HUES64 (cell line): ENCODE measurements at regions not wholly inside any gene's neighbourhood (a gene's known extent, or its start where the extent isn't known, plus 50 kb on each side); places are given as distances from the start of the nearest gene placed in this dataset.

Experiments used
- H3K27ac ChIP-seq: 2 replicates; pipeline ENCODE4 v1.7.0; 2013; ENCODE audit warnings: low read depth, low read length, inconsistent platforms
- H3K27me3 ChIP-seq: 2 replicates; pipeline ENCODE4 v1.6.1; 2013; ENCODE audit warnings: mild to moderate bottlenecking, low read length; ENCODE audit not compliant: insufficient read depth
- H3K36me3 ChIP-seq: 2 replicates; pipeline ENCODE4 v1.6.1; 2013; ENCODE audit warnings: mild to moderate bottlenecking, low read length; ENCODE audit not compliant: insufficient read depth
- H3K4me1 ChIP-seq: 2 replicates; pipeline ENCODE4 v1.6.1; 2013; ENCODE audit warnings: mild to moderate bottlenecking, low read length, moderate library complexity; ENCODE audit not compliant: insufficient read depth
- H3K4me3 ChIP-seq: 2 replicates; pipeline ENCODE4 v1.5.1; 2013; ENCODE audit warnings: mild to moderate bottlenecking, low read length, moderate library complexity
- H3K9ac ChIP-seq: 2 replicates; pipeline ENCODE4 v1.6.1; 2013; ENCODE audit warnings: mild to moderate bottlenecking, low read depth, low read length
- H3K9me3 ChIP-seq: 2 replicates; pipeline ENCODE4 v1.6.1; 2013; ENCODE audit warnings: low read depth, low read length; ENCODE audit not compliant: insufficient read depth
- WGBS: fragments of 150-250, 120-280 bp; methylation state at CpG from one replicate; pipeline ENCODE4 v1.1.7; 2013; ENCODE audit warnings: missing lambda C conversion rate; 5-methylcytosine and 5-hydroxymethylcytosine counted together

DNA sequence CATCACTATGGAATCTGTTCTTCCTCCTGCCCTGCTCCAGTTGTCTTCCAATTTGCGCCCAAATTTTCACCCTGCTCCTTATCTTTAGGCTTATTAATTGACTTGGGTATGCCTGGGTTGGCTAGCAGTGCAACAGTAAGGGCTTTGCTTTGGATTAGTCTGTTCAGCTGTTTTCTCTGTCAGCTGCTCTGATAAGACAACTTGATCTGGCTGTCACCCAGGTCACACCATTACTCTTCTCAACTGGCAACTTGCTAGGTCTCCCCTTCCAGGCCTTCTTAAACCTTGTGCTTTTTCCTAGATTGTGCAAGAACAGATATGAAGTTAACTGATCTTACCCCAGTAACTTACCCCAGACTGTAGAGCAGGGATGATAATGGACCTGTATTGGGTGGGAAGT is 357.8 kb upstream of the LARGE1 start:
- WGBS = 62% methylated on average over 1 of the region's 1 CpG
- Histone ChIP-seq H3K27ac (no peak overlapping the region), H3K36me3 (no peaks in the 10 kb centered on the region), H3K9me3 (no peaks in the 10 kb centered on the region), H3K4me1 (peaks cover 11% of the 10 kb centered on the region; the same call in 1 of the 2 replicates), H3K9ac (no peak overlapping the region), H3K4me3 (no peak overlapping the region), H3K27me3 (no peaks in the 10 kb centered on the region)

DNA sequence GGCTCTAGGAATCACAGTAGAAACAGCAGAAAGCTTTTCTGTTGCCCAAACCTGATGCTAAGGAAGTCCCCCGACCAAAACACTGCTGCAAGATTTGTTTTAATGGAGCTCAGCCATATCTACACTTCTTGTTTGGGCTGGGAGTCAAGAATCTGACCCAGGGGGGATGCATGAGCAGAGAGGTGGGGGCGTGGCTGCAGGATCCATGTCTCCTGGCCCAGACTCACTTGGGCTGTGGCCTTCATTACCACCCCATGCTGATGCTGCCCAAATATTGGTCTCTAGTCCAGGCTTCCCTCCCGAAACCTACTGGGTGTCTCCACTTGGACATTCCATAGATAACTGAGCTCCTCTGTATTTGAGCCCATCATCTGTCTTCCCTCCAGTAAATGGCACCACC is 361.5 kb upstream of the LARGE1 start:
- H3K4me3 ChIP-seq = no peak overlapping the region
- H3K9ac ChIP-seq = no peak overlapping the region
- H3K36me3 ChIP-seq = no peaks in the 10 kb centered on the region
- H3K4me1 ChIP-seq = peaks cover 11% of the 10 kb centered on the region; the same call in 1 of the 2 replicates
- H3K27me3 ChIP-seq = no peaks in the 10 kb centered on the region
- H3K9me3 ChIP-seq = no peaks in the 10 kb centered on the region
- 93% methylated on average over 3 of the region's 3 CpGs for WGBS
- no peak overlapping the region for H3K27ac ChIP-seq

DNA sequence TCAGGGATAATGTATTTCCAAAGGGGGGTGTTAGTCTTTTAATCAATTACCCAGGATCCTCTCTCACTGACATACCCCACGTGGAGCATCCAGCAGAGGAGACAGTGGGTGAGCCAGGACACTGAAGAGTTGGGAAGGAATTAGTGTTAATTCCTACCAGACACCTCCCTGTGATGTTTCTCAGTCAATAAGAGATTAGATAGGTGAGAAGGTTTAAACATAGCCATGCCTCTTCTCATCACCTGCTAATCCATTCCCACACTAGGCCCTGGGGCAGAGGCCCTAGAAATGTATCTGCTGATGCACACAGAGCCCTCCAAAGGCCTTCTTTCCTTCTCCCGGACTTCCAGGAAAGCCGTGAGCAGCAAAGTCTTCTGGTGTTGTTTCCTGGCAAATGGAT is 363.6 kb upstream of the LARGE1 start:
- no peaks in the 10 kb centered on the region for H3K9me3 ChIP-seq
- no peak overlapping the region for H3K4me3 ChIP-seq
- no peaks in the 10 kb centered on the region for H3K36me3 ChIP-seq
- H3K27ac ChIP-seq = no peak overlapping the region
- no peaks in the 10 kb centered on the region for H3K27me3 ChIP-seq
- WGBS = 78% methylated on average over 2 of the region's 3 CpGs
- H3K4me1 ChIP-seq = peaks cover 11% of the 10 kb centered on the region; the same call in 1 of the 2 replicates
- no peak overlapping the region for H3K9ac ChIP-seq

DNA sequence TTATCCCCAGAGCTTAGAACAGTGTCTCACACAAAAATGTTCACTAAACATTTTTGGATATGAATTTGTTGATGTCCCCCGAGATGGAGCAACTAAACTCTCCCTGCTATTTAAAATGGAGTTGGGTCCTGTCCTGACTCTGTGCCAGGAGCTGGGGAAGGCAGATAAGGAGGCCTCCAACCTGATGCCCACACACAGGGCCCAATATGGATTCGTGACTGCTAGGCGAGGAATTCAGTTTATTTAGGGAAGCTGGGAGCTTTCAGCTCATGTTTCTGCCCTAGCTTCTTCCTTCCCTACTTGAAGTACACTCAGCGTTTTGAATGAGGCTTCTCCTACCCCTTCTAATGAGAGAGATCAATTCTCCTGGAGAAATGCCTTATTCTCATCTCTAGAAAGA is 373.0 kb upstream of the LARGE1 start:
- H3K4me1 ChIP-seq = no peaks in the 10 kb centered on the region
- no peaks in the 10 kb centered on the region for H3K36me3 ChIP-seq
- no peaks in the 10 kb centered on the region; the same call in 1 of the 2 replicates for H3K27me3 ChIP-seq
- no peaks in the 10 kb centered on the region for H3K9me3 ChIP-seq
- H3K9ac ChIP-seq = no peak overlapping the region
- no peak overlapping the region for H3K4me3 ChIP-seq
- 78% methylated on average over 4 of the region's 4 CpGs for WGBS
- H3K27ac ChIP-seq = no peak overlapping the region

DNA sequence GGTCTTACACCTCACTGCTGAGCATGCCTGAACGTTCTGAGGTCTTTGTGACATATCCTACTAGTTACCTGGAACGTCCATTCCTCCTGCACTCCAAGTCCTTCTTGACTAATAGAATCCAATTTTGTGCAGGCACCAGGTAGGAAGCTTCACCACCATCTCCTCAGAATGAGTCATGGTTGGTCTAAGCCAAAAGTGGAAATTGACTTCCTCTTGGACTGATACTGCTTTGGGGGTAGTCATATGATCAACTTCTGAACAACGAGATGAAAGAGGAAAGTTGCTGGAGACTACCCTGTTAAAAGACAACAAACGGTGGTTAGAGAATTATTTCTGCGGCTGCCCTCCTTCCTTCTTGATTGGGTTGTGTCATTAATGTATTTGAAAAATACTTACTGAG is 374.2 kb upstream of the LARGE1 start:
- H3K4me1 ChIP-seq = no peaks in the 10 kb centered on the region
- WGBS = 87% methylated on average over 4 of the region's 5 CpGs
- no peaks in the 10 kb centered on the region for H3K9me3 ChIP-seq
- no peak overlapping the region for H3K4me3 ChIP-seq
- H3K27ac ChIP-seq = no peak overlapping the region
- no peak overlapping the region for H3K9ac ChIP-seq
- H3K36me3 ChIP-seq = no peaks in the 10 kb centered on the region
- H3K27me3 ChIP-seq = no peaks in the 10 kb centered on the region; the same call in 1 of the 2 replicates

DNA sequence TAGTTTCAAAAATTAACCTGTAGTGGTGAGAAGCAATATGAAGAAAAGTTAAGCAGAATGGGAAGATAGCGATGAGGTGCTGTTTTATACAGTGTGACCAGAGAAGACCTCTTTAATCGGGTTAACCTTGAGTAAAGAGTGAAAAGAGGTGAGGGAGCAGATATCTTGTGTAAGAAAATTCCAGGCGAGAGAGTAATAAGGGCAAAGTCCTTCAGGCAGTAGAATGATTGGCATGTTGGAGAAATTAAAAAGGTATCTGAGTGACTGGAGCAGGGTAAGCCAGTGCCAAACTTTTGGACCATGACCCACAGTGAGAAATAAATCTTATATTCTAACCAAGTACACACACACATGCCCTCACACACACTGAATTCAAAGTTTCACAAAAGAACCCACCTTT is 374.7 kb upstream of the LARGE1 start:
- Histone ChIP-seq H3K36me3 (no peaks in the 10 kb centered on the region), H3K9me3 (no peaks in the 10 kb centered on the region)
- 92% methylated on average over 3 of the region's 3 CpGs for WGBS

DNA sequence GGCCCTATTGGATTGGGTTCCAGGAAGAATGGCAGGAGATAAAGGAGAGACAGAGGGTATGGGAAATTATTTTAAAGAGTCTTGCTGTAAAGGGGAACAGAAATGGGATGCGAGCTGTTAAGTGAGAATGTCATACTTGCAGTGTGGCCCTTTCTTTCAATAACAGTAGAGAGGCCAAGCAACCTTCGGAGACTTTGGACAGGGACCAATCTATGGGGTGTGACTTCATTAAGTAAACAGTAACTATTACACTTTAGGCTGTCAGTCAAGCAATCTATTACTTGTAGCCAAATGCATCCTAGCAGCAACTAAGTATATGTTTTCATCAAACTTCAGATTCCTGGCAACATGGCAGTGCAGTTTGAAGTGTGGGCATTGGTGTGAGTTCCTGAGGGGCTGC is 376.2 kb upstream of the LARGE1 start:
- Histone ChIP-seq H3K4me1 (no peaks in the 10 kb centered on the region), H3K9ac (no peak overlapping the region), H3K27ac (no peak overlapping the region), H3K27me3 (no peaks in the 10 kb centered on the region; the same call in 1 of the 2 replicates), H3K9me3 (no peaks in the 10 kb centered on the region), H3K4me3 (no peak overlapping the region), H3K36me3 (no peaks in the 10 kb centered on the region)
- 98% methylated on average over 2 of the region's 2 CpGs for WGBS

More for the DNA sequence above, 374.7 kb upstream of the LARGE1 start:
- Histone ChIP-seq H3K27me3 (no peaks in the 10 kb centered on the region; the same call in 1 of the 2 replicates), H3K4me3 (no peak overlapping the region), H3K4me1 (no peaks in the 10 kb centered on the region), H3K9ac (no peak overlapping the region), H3K27ac (no peak overlapping the region)

DNA sequence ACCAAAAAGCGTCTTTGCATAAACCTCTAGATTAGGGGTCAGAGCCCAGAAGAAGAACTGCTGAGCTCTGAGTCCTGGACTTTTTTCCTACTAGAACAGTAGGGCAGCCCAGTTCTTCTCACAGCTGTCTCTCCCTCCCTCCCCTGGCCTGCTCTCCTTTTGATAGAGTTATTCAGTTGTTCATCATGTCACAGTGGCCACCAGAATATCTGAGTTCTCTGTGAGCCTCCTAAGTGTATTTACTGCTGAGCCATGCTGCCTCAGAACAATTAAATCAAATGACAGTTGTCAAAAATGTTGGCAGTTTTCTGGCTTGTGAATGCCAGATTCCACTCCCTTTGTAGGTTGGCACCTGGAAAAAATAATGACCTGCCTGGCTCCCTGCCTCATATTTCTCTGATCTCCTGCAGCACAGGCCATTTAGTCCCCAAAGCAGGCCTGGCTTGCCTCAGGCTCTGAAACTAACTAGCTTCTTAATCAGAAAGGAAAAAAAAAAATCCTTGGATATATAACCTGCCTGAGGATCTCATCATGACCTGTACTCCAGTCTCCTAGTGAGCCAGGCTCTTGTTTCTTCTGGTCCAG is 377.4 kb upstream of the LARGE1 start:
- Histone ChIP-seq H3K9me3 (no peaks in the 10 kb centered on the region), H3K9ac (no peak overlapping the region), H3K4me3 (no peak overlapping the region), H3K27ac (no peak overlapping the region), H3K36me3 (no peaks in the 10 kb centered on the region), H3K4me1 (no peaks in the 10 kb centered on the region), H3K27me3 (no peaks in the 10 kb centered on the region; the same call in 1 of the 2 replicates)
- WGBS = 92% methylated on average over 1 of the region's 1 CpG

DNA sequence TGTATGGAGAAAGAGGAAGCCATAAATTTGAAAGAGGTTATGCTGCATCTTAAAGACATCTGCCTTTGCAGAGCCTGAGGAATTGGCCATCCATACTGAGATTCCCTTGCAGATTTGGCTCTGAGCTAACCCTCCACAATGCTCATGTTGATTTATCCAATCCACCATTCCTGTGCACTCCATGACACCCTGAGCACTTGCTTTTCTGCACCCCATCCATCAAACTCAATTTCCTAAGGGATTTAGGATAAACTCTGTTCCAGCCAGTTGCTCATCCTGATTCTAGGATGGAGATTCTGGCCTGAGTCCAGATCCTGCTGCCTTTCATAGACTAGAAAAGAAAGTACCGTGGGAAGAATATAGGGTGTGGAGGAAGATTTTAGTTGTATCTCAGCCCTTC is 379.2 kb upstream of the LARGE1 start:
- H3K9me3 ChIP-seq = no peaks in the 10 kb centered on the region
- no peaks in the 10 kb centered on the region for H3K36me3 ChIP-seq
- 94% methylated on average over 1 of the region's 1 CpG for WGBS
- H3K4me1 ChIP-seq = no peaks in the 10 kb centered on the region
- H3K27ac ChIP-seq = no peak overlapping the region
- H3K9ac ChIP-seq = no peak overlapping the region
- H3K27me3 ChIP-seq = no peaks in the 10 kb centered on the region; the same call in 1 of the 2 replicates
- no peak overlapping the region for H3K4me3 ChIP-seq

DNA sequence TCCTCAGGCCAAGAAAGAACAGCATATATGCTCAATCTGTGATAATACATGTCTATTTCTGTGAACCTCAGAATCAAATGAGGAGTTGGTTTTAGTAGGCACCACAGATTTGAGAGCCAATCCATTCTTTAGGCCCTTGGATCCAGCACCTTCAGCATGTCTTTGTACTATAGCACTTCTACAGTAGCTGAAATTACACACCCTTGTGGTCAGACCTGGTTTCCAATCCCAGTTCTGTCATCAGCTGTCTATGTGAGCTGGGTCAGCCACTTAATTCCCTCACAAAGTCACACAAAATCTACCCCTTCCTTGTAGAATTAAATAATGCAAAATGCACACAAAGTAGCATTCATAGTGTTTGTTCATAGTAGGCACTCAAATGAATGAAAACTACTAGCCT is 381.3 kb upstream of the LARGE1 start:
- no peaks in the 10 kb centered on the region for H3K36me3 ChIP-seq
- 0 out of 2 replicates have a peak, but pooled peaks cover 2% of the 10 kb centered on the region for H3K9me3 ChIP-seq
- no peaks in the 10 kb centered on the region for H3K4me1 ChIP-seq
- no peaks in the 10 kb centered on the region; the same call in 1 of the 2 replicates for H3K27me3 ChIP-seq
- H3K9ac ChIP-seq = no peak overlapping the region
- H3K4me3 ChIP-seq = no peak overlapping the region
- no peak overlapping the region for H3K27ac ChIP-seq

DNA sequence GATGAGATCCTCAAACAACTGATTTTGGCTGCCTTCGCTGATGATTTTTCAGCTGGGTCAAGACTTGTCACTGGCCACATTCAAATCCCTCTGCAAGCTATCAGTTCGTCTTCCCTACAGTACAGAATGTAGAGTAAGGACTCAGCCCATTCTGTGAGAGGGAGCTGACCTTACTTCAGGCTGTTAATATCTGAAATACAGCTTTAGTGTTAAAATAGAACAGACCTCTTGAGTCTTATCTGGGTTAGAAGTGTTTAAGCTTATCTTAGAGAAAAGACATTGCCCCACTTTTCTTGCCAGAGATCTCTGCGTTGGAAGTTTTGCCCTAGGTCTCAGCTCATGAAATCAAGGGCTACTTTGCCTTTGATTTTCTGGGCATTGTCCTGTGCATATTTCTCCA is 383.4 kb upstream of the LARGE1 start:
- Histone ChIP-seq H3K36me3 (no peaks in the 10 kb centered on the region), H3K4me3 (no peak overlapping the region), H3K4me1 (no peaks in the 10 kb centered on the region), H3K9ac (no peak overlapping the region), H3K9me3 (0 out of 2 replicates have a peak, but pooled peaks cover 2% of the 10 kb centered on the region), H3K27me3 (0 out of 2 replicates have a peak, but pooled peaks cover 3% of the 10 kb centered on the region), H3K27ac (no peak overlapping the region)
- 92% methylated on average over 3 of the region's 3 CpGs for WGBS

DNA sequence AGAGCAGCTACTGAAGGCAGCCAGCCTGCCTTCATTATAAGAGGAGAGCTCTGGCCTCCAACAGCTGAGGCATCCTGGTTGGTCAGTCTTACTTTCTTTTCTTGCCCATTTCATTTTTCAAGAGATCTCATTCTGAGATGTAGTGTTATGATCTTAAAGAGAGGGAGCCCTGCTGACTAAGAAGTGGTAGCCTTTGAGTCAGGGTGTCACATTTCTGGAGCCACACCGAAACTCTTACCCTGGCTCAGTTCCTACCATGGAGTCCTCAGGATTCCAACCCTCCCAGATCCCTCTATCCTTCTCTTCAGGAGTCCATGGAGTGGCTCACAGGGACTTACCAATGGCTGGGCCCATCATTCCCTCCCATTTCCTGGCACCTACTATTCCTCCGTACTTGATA is 386.1 kb upstream of the LARGE1 start:
- WGBS = 100% methylated on average over 2 of the region's 2 CpGs
- no peak overlapping the region for H3K4me3 ChIP-seq
- H3K36me3 ChIP-seq = no peaks in the 10 kb centered on the region

More for the DNA sequence above, 386.1 kb upstream of the LARGE1 start:
- Histone ChIP-seq H3K4me1 (no peaks in the 10 kb centered on the region), H3K9me3 (0 out of 2 replicates have a peak, but pooled peaks cover 2% of the 10 kb centered on the region), H3K27ac (no peak overlapping the region), H3K27me3 (0 out of 2 replicates have a peak, but pooled peaks cover 3% of the 10 kb centered on the region), H3K9ac (no peak overlapping the region)
